Aorta (tissue), 5 donors: ENCODE measurements at regions not wholly inside any gene's neighbourhood (a gene's known extent, or its start where the extent isn't known, plus 50 kb on each side); places are given as distances from the start of the nearest gene placed in this dataset.
"Not testable (repeated sequence)": the region's sequence is repeated elsewhere in the genome, so short reads cannot be mapped to it uniquely, and the experiment has no call there.

Source experiments
- ATAC-seq: fragments of 200-7000 bp; cut with Tn5 transposase; one replicate; pipeline ENCODE4 v1.9.1; 2022; ENCODE audit warnings: moderate library complexity; ENCODE audit not compliant: low FRiP score
- DNase-seq, 2 donors: peaks; one replicate each; pipeline ENCODE4 v3.0.0-alpha.2; 2020
- H3K27ac ChIP-seq, 2 donors: one replicate each; pipeline ENCODE4 v1.5.1; 2013; ENCODE audit warnings: low read length in 2 of 2, mild to moderate bottlenecking in 2 of 2, moderate library complexity in 2 of 2, control low read depth in 1 of 2, inconsistent platforms in 1 of 2, low read depth in 1 of 2
- H3K27me3 ChIP-seq, 2 donors: one replicate each; pipeline ENCODE4 v1.6.1; 2013; ENCODE audit warnings: control low read depth in 1 of 2, low read length in 1 of 2, mild to moderate bottlenecking in 1 of 2, moderate library complexity in 1 of 2; ENCODE audit not compliant: insufficient read depth in 2 of 2, control insufficient read depth in 1 of 2
- H3K36me3 ChIP-seq, 2 donors: one replicate each; pipeline ENCODE4 v1.6.1; 2013; ENCODE audit warnings: control low read depth in 1 of 2, low read length in 1 of 2, mild to moderate bottlenecking in 1 of 2; ENCODE audit not compliant: insufficient read depth in 2 of 2, control insufficient read depth in 1 of 2
- H3K4me1 ChIP-seq, 2 donors: one replicate each; pipeline ENCODE4 v1.6.1; 2013; ENCODE audit warnings: low read length in 2 of 2, control low read depth in 1 of 2, mild to moderate bottlenecking in 1 of 2, moderate library complexity in 1 of 2; ENCODE audit not compliant: insufficient read depth in 2 of 2, control insufficient read depth in 1 of 2
- H3K4me3 ChIP-seq, 2 donors: one replicate each; pipeline ENCODE4 v1.5.1; 2013; ENCODE audit warnings: low read length in 2 of 2, control low read depth in 1 of 2, mild to moderate bottlenecking in 1 of 2
- H3K9me3 ChIP-seq: one replicate; pipeline ENCODE4 v1.6.1; 2013; ENCODE audit warnings: mild to moderate bottlenecking, low read length; ENCODE audit not compliant: control insufficient read depth
- WGBS, 2 donors: extraction: QIAGEN DNeasy Blood & Tissue Kit; methylation state at CpG; one replicate each; pipeline ENCODE4 v1.1.7; 2013; 5-methylcytosine and 5-hydroxymethylcytosine counted together
- intact Hi-C, 2 donors: fragments of 100-400 bp; cut with DNase I; formaldehyde crosslinking; loops; one replicate each; pipeline versions ENCODE4 v1.14.2 to v1.15.0; 2022
- donor health status: healthy with polysubstance abuse.
- donor health status: Bipolar disorder and iron deficiency.
- donor health status: DM: no; HTN: no; CAD: no.
- donor health status: DM: no; HTN: no; CAD: no.
- donor health status: DM: yes; HTN: yes; CAD: no.

GRCh38 chr16:88208112-88208511, 174.6 kb upstream of the ZNF469 start:
- Histone ChIP-seq H3K36me3 (no peaks in the 10 kb centered on the region), H3K9me3 (no peaks in the 10 kb centered on the region), H3K27me3 (no peaks in the 10 kb centered on the region), H3K4me3 (no peak overlapping the region), H3K27ac (no peak overlapping the region), H3K4me1 (no peaks in the 10 kb centered on the region)
- 77 to 82% methylated on average over 10 of the region's 10 CpGs for WGBS, 2 donors
- no peak for ATAC-seq
- intact Hi-C loops: no loop called here
- no peak for DNase-seq

GRCh38 chr16:88208776-88209175, 174.0 kb upstream of the ZNF469 start:
- 0 to 58% methylated on average over 2 to 5 of the region's 5 CpGs for WGBS, 2 donors
- H3K27me3 ChIP-seq, H3K27ac ChIP-seq, H3K36me3 ChIP-seq, ATAC-seq, intact Hi-C loops, H3K9me3 ChIP-seq, H3K4me1 ChIP-seq, H3K4me3 ChIP-seq, DNase-seq: not testable (repeated sequence)

GRCh38 chr16:88209579-88209978, 173.2 kb upstream of the ZNF469 start:
- H3K36me3 ChIP-seq, DNase-seq, H3K4me3 ChIP-seq, intact Hi-C loops, H3K9me3 ChIP-seq, H3K27ac ChIP-seq, ATAC-seq, H3K27me3 ChIP-seq, H3K4me1 ChIP-seq: not testable (repeated sequence)
- whole genome bisulfite sequencing, 2 donors: 75 to 92% methylated on average over 1 of the region's 1 CpG

GRCh38 chr16:88213937-88214336, 168.8 kb upstream of the ZNF469 start:
- WGBS, 2 donors: 90 to 94% methylated on average over 4 of the region's 5 CpGs
- H3K4me3 ChIP-seq, H3K27me3 ChIP-seq, H3K36me3 ChIP-seq, ATAC-seq, H3K9me3 ChIP-seq, H3K27ac ChIP-seq, H3K4me1 ChIP-seq, intact Hi-C loops: not testable (repeated sequence)
- peak in 1 of 2 donors; percentile 19 for DNase-seq

- H3K4me1 ChIP-seq, H3K27me3 ChIP-seq, intact Hi-C loops, H3K9me3 ChIP-seq, H3K4me3 ChIP-seq, H3K27ac ChIP-seq, H3K36me3 ChIP-seq: not testable (repeated sequence)
- peak; percentile 53 for ATAC-seq
- 84 to 85% methylated on average over 29 of the region's 29 CpGs for WGBS, 2 donors
- DNase-seq: peak in 1 of 2 donors; percentile 64
Measured at GRCh38 chr16:88221001-88221761, 161.6 kb upstream of the ZNF469 start.

GRCh38 chr16:88223696-88224095, 159.1 kb upstream of the ZNF469 start:
- intact Hi-C loops: not testable (repeated sequence)

GRCh38 chr16:88224131-88224898, 158.4 kb upstream of the ZNF469 start:
- ATAC-seq, H3K27ac ChIP-seq, DNase-seq, H3K4me3 ChIP-seq, H3K36me3 ChIP-seq, H3K9me3 ChIP-seq, H3K4me1 ChIP-seq, H3K27me3 ChIP-seq, intact Hi-C loops: not testable (repeated sequence)
- 81 to 86% methylated on average over 33 to 34 of the region's 34 CpGs for WGBS, 2 donors

More at GRCh38 chr16:88223696-88224095, 159.1 kb upstream of the ZNF469 start:
- not testable (repeated sequence) for H3K27me3 ChIP-seq, H3K27ac ChIP-seq, H3K4me3 ChIP-seq, H3K9me3 ChIP-seq, H3K36me3 ChIP-seq, ATAC-seq, DNase-seq, H3K4me1 ChIP-seq
- 63 to 65% methylated on average over 18 of the region's 18 CpGs for WGBS, 2 donors

- H3K9me3 ChIP-seq, intact Hi-C loops, H3K27me3 ChIP-seq, H3K27ac ChIP-seq, ATAC-seq, H3K4me3 ChIP-seq, H3K36me3 ChIP-seq, DNase-seq, H3K4me1 ChIP-seq: not testable (repeated sequence)
- WGBS, 2 donors: 92 to 96% methylated on average over 10 of the region's 10 CpGs
Measured at GRCh38 chr16:88225640-88226230, 157.0 kb upstream of the ZNF469 start.
